IPS DF 6.9 (cell line): ENCODE measurements at regions not wholly inside any gene's neighbourhood (a gene's known extent, or its start where the extent isn't known, plus 50 kb on each side); places are given as distances from the start of the nearest gene placed in this dataset.

Experiments used
- DNase-seq: peaks from one replicate; pipeline ENCODE4 v3.0.0-alpha.2; 2013; ENCODE audit warnings: low read depth, low spot score
- H3K27ac ChIP-seq: one replicate; pipeline ENCODE4 v1.5.1; 2013; ENCODE audit warnings: low read length, control low read depth
- H3K27me3 ChIP-seq: 2 replicates; pipeline ENCODE4 v1.6.1; 2013; ENCODE audit warnings: mild to moderate bottlenecking, low read length; ENCODE audit not compliant: control insufficient read depth, insufficient read depth
- H3K36me3 ChIP-seq: 2 replicates; pipeline ENCODE4 v1.6.1; 2013; ENCODE audit warnings: low read length; ENCODE audit not compliant: control insufficient read depth, insufficient read depth
- H3K4me1 ChIP-seq: 2 replicates; pipeline ENCODE4 v1.6.1; 2013; ENCODE audit warnings: low read length; ENCODE audit not compliant: control insufficient read depth, insufficient read depth
- H3K4me3 ChIP-seq: 2 replicates; pipeline ENCODE4 v1.5.1; 2013; ENCODE audit warnings: mild to moderate bottlenecking, low read length
- H3K9me3 ChIP-seq: 2 replicates; pipeline ENCODE4 v1.6.1; 2013; ENCODE audit warnings: low read length, inconsistent platforms; ENCODE audit not compliant: control insufficient read depth, insufficient read depth
- WGBS: extraction: QIAGEN DNeasy Blood & Tissue Kit; methylation state at CpG from one replicate; pipeline ENCODE4 v1.1.7; 2013; ENCODE audit warnings: mixed read lengths, missing lambda C conversion rate; ENCODE audit not compliant: insufficient read length, insufficient coverage; 5-methylcytosine and 5-hydroxymethylcytosine counted together

- no CpG with 5 or more reads among the region's 1 CpG for WGBS
- no peak for DNase-seq
- H3K27me3 ChIP-seq, result no peaks in the 10 kb centered on the region
- H3K27ac ChIP-seq, result no peak overlapping the region
- H3K36me3 ChIP-seq, result no peaks in the 10 kb centered on the region
- H3K9me3 ChIP-seq, result no peaks in the 10 kb centered on the region
- no peak overlapping the region for H3K4me3 ChIP-seq
- H3K4me1 ChIP-seq, result no peaks in the 10 kb centered on the region
Observed at GRCh38 chr5:23260621-23261020, 246.8 kb upstream of the PRDM9 start.

DNA sequence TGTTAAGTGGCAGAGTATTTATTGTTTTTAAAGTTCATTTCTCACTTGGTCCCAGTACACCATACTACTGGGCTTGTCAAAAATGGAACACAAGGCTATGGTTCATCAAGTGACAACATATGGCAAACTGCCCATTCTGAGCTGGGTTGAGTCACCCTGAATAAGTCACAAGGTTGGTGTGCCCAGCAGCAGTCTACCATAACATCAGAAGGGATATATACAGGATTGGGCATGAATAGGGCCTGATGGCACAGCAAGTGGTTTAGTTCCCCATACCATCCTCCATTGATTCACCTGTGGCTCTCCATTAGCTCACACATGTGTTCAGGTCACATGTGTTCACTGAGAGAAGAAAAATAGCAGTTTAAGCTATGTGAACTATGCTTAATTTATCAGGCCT lies 249.8 kb upstream of the PRDM9 start:
- DNase-seq, result no peak
- no peaks in the 10 kb centered on the region for H3K36me3 ChIP-seq
- no peak overlapping the region for H3K4me3 ChIP-seq
- no peaks in the 10 kb centered on the region for H3K9me3 ChIP-seq
- H3K27ac ChIP-seq, result no peak overlapping the region
- no peaks in the 10 kb centered on the region for H3K4me1 ChIP-seq
- H3K27me3 ChIP-seq, result no peaks in the 10 kb centered on the region

DNA sequence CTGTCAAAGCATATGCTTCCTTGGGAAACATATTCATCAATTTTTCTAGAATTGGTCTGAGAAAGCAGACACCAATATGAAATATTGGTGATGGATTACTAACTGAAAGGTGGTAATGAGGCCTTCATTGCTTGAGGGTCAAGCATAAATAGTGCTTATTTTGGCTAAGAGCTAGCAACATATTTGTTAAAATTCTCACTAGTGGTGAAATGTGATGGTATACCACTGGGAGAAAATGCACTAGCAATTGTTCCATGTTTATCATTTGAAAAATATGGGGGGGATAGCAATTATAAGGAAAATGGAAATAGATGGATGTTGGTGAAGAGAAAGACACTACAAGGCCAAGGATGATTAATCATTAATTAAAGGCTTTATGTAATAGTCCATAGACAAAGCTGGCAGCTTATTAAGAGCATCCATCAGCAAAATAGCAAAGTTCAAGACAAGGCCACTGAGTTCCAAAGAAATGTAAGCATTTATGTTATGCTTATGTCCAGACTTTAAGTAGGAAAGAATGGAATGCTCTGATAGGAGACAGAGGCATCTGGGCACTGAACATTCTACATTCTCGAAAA lies 253.7 kb upstream of the PRDM9 start:
- Histone ChIP-seq H3K4me3 (no peak overlapping the region), H3K36me3 (no peaks in the 10 kb centered on the region), H3K27ac (no peak overlapping the region), H3K4me1 (no peaks in the 10 kb centered on the region), H3K27me3 (no peaks in the 10 kb centered on the region), H3K9me3 (no peaks in the 10 kb centered on the region)
- WGBS, result no CpG with 5 or more reads among the region's 1 CpG
- DNase-seq, result no peak

DNA sequence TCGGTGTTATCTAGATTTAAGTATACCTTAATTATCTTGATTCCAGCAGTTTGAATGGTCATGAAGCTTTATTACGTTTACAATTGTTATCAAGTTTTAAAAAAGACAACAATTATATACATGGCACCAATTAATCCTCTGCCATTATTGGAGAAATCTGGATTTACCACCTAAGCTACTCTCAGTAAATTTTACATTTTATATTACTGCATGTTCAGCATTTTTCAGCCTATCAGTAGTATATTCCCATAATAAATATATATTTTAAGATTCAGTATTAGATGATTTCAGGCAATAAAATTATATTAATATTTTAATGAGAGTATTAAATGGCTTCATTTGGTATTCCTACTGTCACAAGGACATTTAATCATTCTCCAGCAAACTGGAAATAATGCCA lies 264.5 kb upstream of the PRDM9 start:
- Histone ChIP-seq H3K36me3 (no peaks in the 10 kb centered on the region), H3K27ac (no peak overlapping the region), H3K4me3 (no peak overlapping the region), H3K4me1 (no peaks in the 10 kb centered on the region), H3K9me3 (no peaks in the 10 kb centered on the region), H3K27me3 (no peaks in the 10 kb centered on the region)
- no peak for DNase-seq
- no CpG with 5 or more reads among the region's 2 CpGs for WGBS

- no CpG with 5 or more reads among the region's 1 CpG for WGBS
- H3K27me3 ChIP-seq, result no peaks in the 10 kb centered on the region
- no peak for DNase-seq
- H3K4me3 ChIP-seq, result no peak overlapping the region
- H3K9me3 ChIP-seq, result no peaks in the 10 kb centered on the region
- peaks cover 3% of the 10 kb centered on the region; the same call in 1 of the 2 replicates for H3K4me1 ChIP-seq
- H3K36me3 ChIP-seq, result no peaks in the 10 kb centered on the region
- no peak overlapping the region for H3K27ac ChIP-seq
Observed at GRCh38 chr5:23235246-23235645, 272.2 kb upstream of the PRDM9 start.

- Histone ChIP-seq H3K9me3 (no peaks in the 10 kb centered on the region), H3K4me3 (no peak overlapping the region), H3K27ac (no peak overlapping the region), H3K4me1 (peaks cover 3% of the 10 kb centered on the region; the same call in 1 of the 2 replicates), H3K27me3 (no peaks in the 10 kb centered on the region), H3K36me3 (no peaks in the 10 kb centered on the region)
- DNase-seq, result peak; percentile 57
- no CpG with 5 or more reads among the region's 4 CpGs for WGBS
Observed at GRCh38 chr5:23234197-23234596, 273.2 kb upstream of the PRDM9 start.

DNA sequence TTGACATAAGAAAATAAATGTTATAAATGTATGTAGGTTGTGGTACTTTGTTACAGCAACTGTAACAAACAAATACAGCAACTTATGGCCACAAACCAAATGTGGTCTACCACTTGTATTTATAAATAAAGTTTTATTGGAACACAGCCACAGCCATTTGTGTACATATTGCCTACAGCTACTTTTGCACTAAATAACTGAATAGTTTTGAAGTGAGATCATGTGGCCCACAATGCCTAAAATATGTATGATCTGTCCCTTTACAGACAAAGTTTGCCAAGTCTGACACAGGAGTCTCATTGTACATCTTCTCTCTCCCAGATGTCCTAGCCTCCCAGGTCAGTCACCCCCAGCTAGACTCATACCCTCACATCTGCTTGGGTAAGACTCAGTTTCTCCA lies 283.6 kb upstream of the PRDM9 start:
- no peak for DNase-seq
- Histone ChIP-seq H3K4me1 (no peaks in the 10 kb centered on the region), H3K9me3 (no peaks in the 10 kb centered on the region), H3K4me3 (no peak overlapping the region), H3K27ac (no peak overlapping the region), H3K36me3 (no peaks in the 10 kb centered on the region), H3K27me3 (no peaks in the 10 kb centered on the region)

GRCh38 chr5:23221831-23222230 lies 285.6 kb upstream of the PRDM9 start:
- WGBS, result no CpG with 5 or more reads among the region's 3 CpGs

DNA sequence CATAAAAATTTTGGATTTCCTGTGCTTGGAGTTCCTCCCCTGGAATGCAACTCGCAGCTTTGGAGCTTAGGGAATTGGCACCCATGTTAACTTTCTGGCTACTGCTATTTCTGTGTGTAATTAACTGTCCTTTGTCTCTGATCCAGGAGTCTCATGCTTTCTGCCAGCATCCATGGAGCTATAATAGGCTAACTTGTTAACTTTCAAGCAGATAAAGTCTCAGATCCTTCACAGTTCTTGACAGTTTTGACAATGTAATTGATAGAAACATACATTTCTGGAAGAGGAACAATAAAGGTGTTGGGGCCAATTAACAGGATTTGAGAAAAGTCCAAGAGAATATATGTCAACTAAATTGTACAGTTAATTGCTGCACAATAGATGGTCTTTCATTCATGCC lies 290.2 kb upstream of the PRDM9 start:
- Histone ChIP-seq H3K27me3 (no peaks in the 10 kb centered on the region), H3K4me3 (no peak overlapping the region), H3K27ac (no peak overlapping the region), H3K9me3 (no peaks in the 10 kb centered on the region), H3K4me1 (no peaks in the 10 kb centered on the region), H3K36me3 (no peaks in the 10 kb centered on the region)
- no CpG with 5 or more reads among the region's 1 CpG for WGBS
- no peak for DNase-seq

More at GRCh38 chr5:23221831-23222230, 285.6 kb upstream of the PRDM9 start:
- Histone ChIP-seq H3K9me3 (no peaks in the 10 kb centered on the region), H3K4me3 (no peak overlapping the region), H3K4me1 (no peaks in the 10 kb centered on the region), H3K27me3 (no peaks in the 10 kb centered on the region), H3K27ac (no peak overlapping the region), H3K36me3 (no peaks in the 10 kb centered on the region)
- DNase-seq, result no peak

- no peaks in the 10 kb centered on the region for H3K4me1 ChIP-seq
- no peak for DNase-seq
- no CpG with 5 or more reads among the region's 5 CpGs for WGBS
- no peak overlapping the region for H3K27ac ChIP-seq
- H3K36me3 ChIP-seq, result no peaks in the 10 kb centered on the region
- no peak overlapping the region for H3K4me3 ChIP-seq
- no peaks in the 10 kb centered on the region for H3K9me3 ChIP-seq
- no peaks in the 10 kb centered on the region for H3K27me3 ChIP-seq
Observed at GRCh38 chr5:23216345-23216744, 291.1 kb upstream of the PRDM9 start.

GRCh38 chr5:23208959-23209431 lies 298.4 kb upstream of the PRDM9 start:
- H3K36me3 ChIP-seq, result no peaks in the 10 kb centered on the region
- peak; percentile 63 for DNase-seq
- H3K27me3 ChIP-seq, result no peaks in the 10 kb centered on the region
- H3K9me3 ChIP-seq, result no peaks in the 10 kb centered on the region
- WGBS, result no CpG with 5 or more reads among the region's 1 CpG
- H3K4me1 ChIP-seq, result peaks cover 1% of the 10 kb centered on the region; the same call in 1 of the 2 replicates
- no peak overlapping the region for H3K27ac ChIP-seq
- no peak overlapping the region for H3K4me3 ChIP-seq
